H1 (cell line): ENCODE measurements at regions not wholly inside any gene's neighbourhood (a gene's known extent, or its start where the extent isn't known, plus 50 kb on each side); places are given as distances from the start of the nearest gene placed in this dataset.

Experiments
- CTCF ChIA-PET: fragments of 300-600 bp; sonication (Branson Sonifier 250); formaldehyde crosslinking; loops from one replicate; lab custom pipeline; 2021; ENCODE audit not compliant: partially characterized antibody; lab: Charles Lee
- POLR2A ChIA-PET: fragments of 300-600 bp; sonication (Branson Sonifier 250); formaldehyde crosslinking; loops from one replicate; lab custom pipeline; 2021; ENCODE audit warnings: inconsistent platforms; ENCODE audit not compliant: partially characterized antibody; lab: Charles Lee
- DNase-seq, 2 experiments: peaks; one replicate each; pipeline versions ENCODE4 v3.0.0 to v3.0.0-alpha.2; 2010 to 2022; ENCODE audit warnings: low spot score in 2 of 2, low read depth in 1 of 2, mixed read lengths in 1 of 2
- FAIRE-seq: peaks from 2 replicates; lab custom pipeline; 2011; peaks lifted over from hg19 to GRCh38; lab: Jason Lieb, UNC
- H2AFZ ChIP-seq: 2 replicates; pipeline ENCODE4 v1.8.1; 2012; ENCODE audit warnings: low read length, inconsistent platforms
- H2AK5ac ChIP-seq: 2 replicates; pipeline ENCODE4 v1.6.1; 2013; ENCODE audit warnings: low read depth, low read length
- H2BK120ac ChIP-seq: replicated peaks from 2 replicates; pipeline ENCODE3; 2013; ENCODE audit warnings: low read depth, low read length, inconsistent platforms
- H2BK12ac ChIP-seq: 2 replicates; pipeline ENCODE4 v1.6.1; 2013; ENCODE audit warnings: low read depth, low read length
- H2BK15ac ChIP-seq: 2 replicates; pipeline ENCODE4 v1.6.1; 2013; ENCODE audit warnings: low read length
- H2BK20ac ChIP-seq: 2 replicates; pipeline ENCODE4 v1.6.1; 2013; ENCODE audit warnings: low read length
- H2BK5ac ChIP-seq: 2 replicates; pipeline ENCODE4 v1.6.1; 2013; ENCODE audit warnings: low read depth, low read length
- H3K14ac ChIP-seq: 2 replicates; pipeline ENCODE4 v1.6.1; 2013; ENCODE audit warnings: inconsistent platforms; ENCODE audit not compliant: insufficient read length
- H3K18ac ChIP-seq: 2 replicates; pipeline ENCODE4 v1.6.1; 2013; ENCODE audit warnings: low read length; ENCODE audit errors: extremely low read depth
- H3K23ac ChIP-seq: 2 replicates; pipeline ENCODE4 v1.6.1; 2013; ENCODE audit warnings: inconsistent platforms; ENCODE audit not compliant: insufficient read length
- H3K23me2 ChIP-seq: 2 replicates; pipeline ENCODE4 v1.6.1; 2013; ENCODE audit warnings: low read depth, low read length
- H3K27ac ChIP-seq: 2 replicates; pipeline ENCODE4 v1.6.1; 2011; ENCODE audit warnings: low read depth, low read length, inconsistent platforms
- H3K27me3 ChIP-seq, 4 experiments: replicated peaks in 1 of 4; 1 replicate in 1 of 4; 2 replicates in 3 of 4; pipeline versions ENCODE4 v1.6.1 to v1.8.1; 2011 to 2013; ENCODE audit warnings: low read length in 3 of 4, mild to moderate bottlenecking in 3 of 4, inconsistent platforms in 2 of 4, mixed read lengths in 2 of 4, moderate library complexity in 1 of 4; ENCODE audit not compliant: control insufficient read depth in 3 of 4, insufficient read depth in 3 of 4; ENCODE audit errors: extremely low read depth in 1 of 4
- H3K36me3 ChIP-seq, 4 experiments: 2 replicates each; pipeline versions ENCODE4 v1.6.1 to v1.8.1; 2011 to 2013; ENCODE audit warnings: mild to moderate bottlenecking in 4 of 4, low read length in 3 of 4, moderate library complexity in 2 of 4, control low read depth in 1 of 4, inconsistent platforms in 1 of 4; ENCODE audit not compliant: insufficient read depth in 4 of 4, control insufficient read depth in 2 of 4
- H3K4ac ChIP-seq: replicated peaks from 2 replicates; pipeline ENCODE3; 2013; ENCODE audit warnings: low read length, low read depth, mixed read lengths, inconsistent platforms; ENCODE audit not compliant: insufficient read length
- H3K4me1 ChIP-seq, 4 experiments: replicated peaks in 1 of 4; 1 replicate in 1 of 4; 2 replicates in 3 of 4; pipeline versions ENCODE4 v1.6.1 to v1.8.1; 2011 to 2013; ENCODE audit warnings: low read length in 3 of 4, inconsistent platforms in 2 of 4, mixed read lengths in 1 of 4; ENCODE audit not compliant: insufficient read depth in 4 of 4, control insufficient read depth in 3 of 4
- H3K4me2 ChIP-seq, 2 experiments: 2 replicates each; pipeline versions ENCODE4 v1.6.1 to v1.8.1; 2011 to 2013; ENCODE audit warnings: low read depth in 2 of 2, low read length in 2 of 2, control low read depth in 1 of 2, inconsistent platforms in 1 of 2, mild to moderate bottlenecking in 1 of 2; ENCODE audit not compliant: insufficient read depth in 1 of 2
- H3K4me3 ChIP-seq, 4 experiments: fragments of 200-600, 300-600 bp in 1 of 4; sonication (generic), shearing (Covaris generic), sonication (Bioruptor Twin) in 1 of 4; 2 replicates each; pipeline versions ENCODE4 v1.5.1 to v1.8.1; 2011 to 2016; ENCODE audit warnings: low read length in 4 of 4, low read depth in 3 of 4, control low read depth in 2 of 4, inconsistent platforms in 2 of 4, mild to moderate bottlenecking in 2 of 4, mixed read lengths in 1 of 4, moderate library complexity in 1 of 4; ENCODE audit not compliant: insufficient read depth in 2 of 4; ENCODE audit errors: extremely low read depth in 1 of 4
- H3K56ac ChIP-seq: replicated peaks from 2 replicates; pipeline ENCODE3; 2013; ENCODE audit warnings: low read depth, mild to moderate bottlenecking, mixed read lengths, low read length, inconsistent platforms; ENCODE audit not compliant: insufficient read length
- H3K79me1 ChIP-seq: 2 replicates; pipeline ENCODE4 v1.6.1; 2013; ENCODE audit warnings: low read depth, low read length, control low read depth
- H3K79me2 ChIP-seq, 2 experiments: 2 replicates each; pipeline versions ENCODE4 v1.6.1 to v1.8.1; 2012 to 2013; ENCODE audit warnings: low read length in 2 of 2, mild to moderate bottlenecking in 2 of 2, inconsistent platforms in 1 of 2; ENCODE audit not compliant: insufficient read depth in 2 of 2, control insufficient read depth in 1 of 2
- H3K9ac ChIP-seq, 4 experiments: replicated peaks in 1 of 4; 1 replicate in 1 of 4; 2 replicates in 3 of 4; pipeline versions ENCODE4 v1.6.1 to v1.8.1; 2011 to 2013; ENCODE audit warnings: low read depth in 3 of 4, low read length in 3 of 4, control low read depth in 2 of 4, mild to moderate bottlenecking in 2 of 4, moderate library complexity in 2 of 4, inconsistent platforms in 1 of 4; ENCODE audit errors: extremely low read depth in 1 of 4
- H3K9me3 ChIP-seq, 2 experiments: 2 replicates each; pipeline versions ENCODE4 v1.6.1 to v1.8.1; 2012 to 2013; ENCODE audit warnings: mild to moderate bottlenecking in 2 of 2, moderate library complexity in 2 of 2, control low read depth in 1 of 2, inconsistent platforms in 1 of 2, low read depth in 1 of 2, low read length in 1 of 2, mixed read lengths in 1 of 2; ENCODE audit not compliant: insufficient read depth in 2 of 2
- H4K20me1 ChIP-seq, 2 experiments: replicated peaks in 1 of 2; 2 replicates each; pipeline versions ENCODE3 to v1.8.1; 2011 to 2013; ENCODE audit warnings: inconsistent platforms in 2 of 2, low read length in 2 of 2, mild to moderate bottlenecking in 1 of 2; ENCODE audit not compliant: insufficient read depth in 2 of 2, control insufficient read depth in 1 of 2
- H4K5ac ChIP-seq: 2 replicates; pipeline ENCODE4 v1.6.1; 2013; ENCODE audit warnings: low read length, low read depth, mixed read lengths, inconsistent platforms; ENCODE audit not compliant: insufficient read length
- H4K8ac ChIP-seq: 2 replicates; pipeline ENCODE4 v1.8.0; 2013; ENCODE audit warnings: mild to moderate bottlenecking, moderate library complexity, low read length, inconsistent platforms; ENCODE audit not compliant: insufficient read depth; ENCODE audit errors: extremely low read depth
- H4K91ac ChIP-seq: replicated peaks from 2 replicates; pipeline ENCODE3; 2013; ENCODE audit warnings: low read length, mixed read lengths, inconsistent platforms; ENCODE audit not compliant: insufficient read length
- BRCA1 ChIP-seq: IDR thresholded peaks from 2 replicates; pipeline ENCODE4 v1.6.1; 2012; ENCODE audit warnings: low read depth, low read length, improper control_type of control experiment
- CEBPB ChIP-seq: IDR thresholded peaks from 2 replicates; pipeline ENCODE4 v1.6.1; 2012; ENCODE audit warnings: low read depth, low read length
- CHD2 ChIP-seq: IDR thresholded peaks from 2 replicates; pipeline ENCODE4 v1.6.1; 2012; ENCODE audit warnings: low read length, improper control_type of control experiment
- CREB1 ChIP-seq: IDR thresholded peaks from 2 replicates; pipeline ENCODE4 v1.6.1; 2012; ENCODE audit warnings: inconsistent platforms
- EGR1 ChIP-seq: IDR thresholded peaks from 2 replicates; pipeline ENCODE4 v1.6.1; 2011; ENCODE audit warnings: low read depth, low read length, borderline replicate concordance
- GABPA ChIP-seq: IDR thresholded peaks from 2 replicates; pipeline ENCODE4 v1.6.1; 2011; ENCODE audit warnings: mild to moderate bottlenecking, low read length, moderate library complexity, borderline replicate concordance; ENCODE audit not compliant: insufficient read depth
- HDAC6 ChIP-seq: IDR thresholded peaks from one replicate; pipeline ENCODE4 v1.7.1; 2012; ENCODE audit warnings: low read depth, mild to moderate bottlenecking, inconsistent platforms, low read length, moderate library complexity
- NANOG ChIP-seq: IDR thresholded peaks from 2 replicates; pipeline ENCODE4 v1.6.1; 2011; ENCODE audit warnings: low read length, low read depth, mild to moderate bottlenecking, inconsistent platforms; ENCODE audit not compliant: insufficient read depth, poor library complexity, severe bottlenecking
- POU5F1 ChIP-seq: IDR thresholded peaks from 2 replicates; pipeline ENCODE4 v1.6.1; 2011; ENCODE audit warnings: low read depth, mild to moderate bottlenecking, low read length, moderate library complexity
- RFX5 ChIP-seq: IDR thresholded peaks from 2 replicates; pipeline ENCODE4 v1.6.1; 2011; ENCODE audit warnings: low read depth, low read length, improper control_type of control experiment, borderline replicate concordance
- SIN3A ChIP-seq, 2 experiments: IDR thresholded peaks in 1 of 2; conservative IDR thresholded peaks in 1 of 2; 2 replicates each; pipeline ENCODE4 v1.6.1; 2011 to 2012; ENCODE audit warnings: low read length in 2 of 2, improper control_type of control experiment in 1 of 2, low read depth in 1 of 2, mild to moderate bottlenecking in 1 of 2
- SUZ12 ChIP-seq: fragments of 200-600 bp; sonication (generic); IDR thresholded peaks from 2 replicates; pipeline ENCODE4 v1.6.1; 2012; ENCODE audit warnings: mild to moderate bottlenecking, inconsistent platforms, low read length, moderate library complexity, mixed read lengths
- TAF1 ChIP-seq: IDR thresholded peaks from 2 replicates; pipeline ENCODE4 v1.6.1; 2011; ENCODE audit warnings: mild to moderate bottlenecking, low read depth, low read length
- YY1 ChIP-seq: IDR thresholded peaks from 2 replicates; pipeline ENCODE4 v1.6.1; 2011; ENCODE audit warnings: low read depth, mild to moderate bottlenecking, low read length
- ZNF274 ChIP-seq: IDR thresholded peaks from 2 replicates; pipeline ENCODE4 v1.7.0; 2012; ENCODE audit warnings: low read length, borderline replicate concordance; ENCODE audit errors: extremely low read depth
- WGBS, 2 experiments: shearing (Covaris generic) in 1 of 2; methylation state at CpG; one replicate each; pipeline versions ENCODE4 v1.1.6 to v1.1.7; 2013 to 2015; ENCODE audit warnings: low lambda C conversion rate in 2 of 2, mixed read lengths in 2 of 2, inconsistent platforms in 1 of 2, low coverage in 1 of 2, missing lambda C conversion rate in 1 of 2; ENCODE audit not compliant: insufficient replicate concordance in 2 of 2, insufficient coverage in 1 of 2, insufficient read length in 1 of 2; ENCODE audit errors: extremely low coverage in 1 of 2, missing lambda C conversion rate in 1 of 2; 5-methylcytosine and 5-hydroxymethylcytosine counted together

DNA sequence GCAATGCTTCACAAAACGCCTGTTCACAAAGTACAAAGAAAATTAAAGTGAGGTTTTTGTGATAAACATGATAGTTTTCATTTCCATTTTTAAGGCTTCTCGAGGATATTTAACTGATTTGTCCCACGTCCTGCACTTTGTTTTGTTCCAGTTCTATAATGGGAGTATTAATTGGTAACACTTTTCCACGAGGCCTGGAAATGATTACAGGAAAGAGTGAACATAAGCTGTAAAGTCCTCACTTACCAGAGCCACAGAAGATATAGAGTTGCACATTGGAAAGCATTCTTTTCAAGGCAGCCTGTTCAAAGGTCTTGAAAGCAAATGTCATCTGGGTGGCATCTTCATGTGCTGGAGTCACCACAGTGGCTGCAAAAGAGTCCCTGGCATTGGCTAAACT lies 1236.6 kb downstream of the BCL11B start:
- Histone ChIP-seq H3K9me3 (peaks cover 5 to 6% of the 10 kb centered on the region in 2 experiments; a peak in 2 of 4 replicates), H3K56ac (no peak overlapping the region), H3K23me2 (no peaks in the 10 kb centered on the region), H2BK120ac (no peak overlapping the region), H2AK5ac (no peak overlapping the region), H3K14ac (no peak overlapping the region), H3K4me1 (no peaks in the 10 kb centered on the region), H2AFZ (no peak overlapping the region), H3K9ac (no peak overlapping the region), H4K91ac (no peak overlapping the region), H2BK12ac (no peak overlapping the region), H2BK5ac (no peak overlapping the region), H3K79me1 (no peaks in the 10 kb centered on the region), H3K4me2 (no peak overlapping the region), H2BK15ac (no peak overlapping the region), H3K27ac (no peak overlapping the region), H2BK20ac (no peak overlapping the region), H3K4me3 (no peak overlapping the region), H4K8ac (no peak overlapping the region), H3K4ac (no peak overlapping the region), H3K27me3 (peaks cover 0 to 1% (median 0%) of the 10 kb centered on the region in 4 experiments; a peak in 1 of 7 replicates), H4K5ac (no peak overlapping the region), H3K18ac (no peak overlapping the region), H3K36me3 (no peaks in the 10 kb centered on the region), H3K23ac (no peak overlapping the region), H4K20me1 (no peaks in the 10 kb centered on the region), H3K79me2 (no peaks in the 10 kb centered on the region)
- FAIRE-seq (no peak), DNase-seq (no peak)
- TF ChIP-seq HDAC6 (no peak), EGR1 (no peak), CHD2 (no peak), SIN3A (conservative IDR thresholded peaks at IDR 0.05 in 1 of 2, IDR thresholded peaks at IDR 0.05 in 1 of 2; ENCODE audit: low read depth in 1 of 2, low read length in 2 of 2) (no peak), ZNF274 (no peak), CEBPB (no peak), NANOG (no peak), CREB1 (no peak), TAF1 (no peak), GABPA (no peak), SUZ12 (no peak), YY1 (no peak), RFX5 (no peak), POU5F1 (no peak), BRCA1 (no peak)
- ChIA-PET CTCF (no interaction called here), POLR2A (no interaction called here)
- 88% methylated on average over 4 of the region's 4 CpGs; no CpG with 5 or more reads in 1 of the 2 experiments for WGBS, 2 experiments
